Fibroblast of gingiva (primary cell): ENCODE measurements at regions not wholly inside any gene's neighbourhood (a gene's known extent, or its start where the extent isn't known, plus 50 kb on each side); places are given as distances from the start of the nearest gene placed in this dataset.
"Not testable (repeated sequence)": the region's sequence is repeated elsewhere in the genome, so short reads cannot be mapped to it uniquely, and the experiment has no call there.

Source experiments
- DNase-seq: peaks from one replicate; pipeline ENCODE4 v3.0.0-alpha.2; 2011; ENCODE audit warnings: low read depth

DNA sequence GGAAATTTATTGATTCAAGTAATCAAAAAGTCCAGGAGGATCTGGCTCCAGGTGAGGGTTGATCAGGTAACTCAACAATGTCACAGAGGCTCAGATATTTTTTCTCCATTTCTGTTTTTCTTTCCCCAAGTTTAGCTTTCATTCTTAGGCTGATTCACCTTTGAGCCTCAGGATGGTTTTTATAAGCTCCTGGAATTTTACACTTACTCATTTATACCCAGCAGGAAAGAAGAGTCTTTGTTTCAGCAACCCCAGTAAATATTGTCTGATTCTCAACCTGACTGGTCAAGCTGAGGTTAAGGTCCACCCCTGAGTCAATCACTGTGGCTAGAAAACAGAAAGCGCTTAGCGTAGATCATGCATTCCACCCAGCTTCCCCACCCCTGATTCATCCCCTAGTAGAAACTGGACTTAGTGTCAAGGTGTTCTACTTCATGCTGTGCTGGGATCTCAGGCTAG is 500.6 kb downstream of the KIF4B start:
- no peak for DNase-seq

DNA sequence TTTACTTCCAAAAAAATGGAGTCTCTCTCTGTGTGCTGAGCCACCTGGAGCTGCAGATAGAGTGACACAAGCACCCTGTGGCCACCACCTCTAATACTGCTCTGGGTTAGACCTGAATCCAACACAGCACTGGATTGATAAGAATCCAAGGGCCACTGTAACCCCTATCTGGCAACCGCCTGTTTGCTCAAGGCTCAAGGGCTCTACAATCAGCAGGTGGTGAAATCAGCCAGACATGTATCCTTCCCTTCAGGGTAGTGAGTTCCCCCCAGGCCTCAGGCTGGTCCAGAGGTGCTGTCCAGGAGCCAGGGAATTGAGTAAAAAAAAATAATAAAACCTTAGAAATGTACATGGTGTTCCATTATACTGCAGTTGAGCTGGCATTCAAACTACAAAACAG is 509.0 kb downstream of the KIF4B start:
- no peak for DNase-seq

DNA sequence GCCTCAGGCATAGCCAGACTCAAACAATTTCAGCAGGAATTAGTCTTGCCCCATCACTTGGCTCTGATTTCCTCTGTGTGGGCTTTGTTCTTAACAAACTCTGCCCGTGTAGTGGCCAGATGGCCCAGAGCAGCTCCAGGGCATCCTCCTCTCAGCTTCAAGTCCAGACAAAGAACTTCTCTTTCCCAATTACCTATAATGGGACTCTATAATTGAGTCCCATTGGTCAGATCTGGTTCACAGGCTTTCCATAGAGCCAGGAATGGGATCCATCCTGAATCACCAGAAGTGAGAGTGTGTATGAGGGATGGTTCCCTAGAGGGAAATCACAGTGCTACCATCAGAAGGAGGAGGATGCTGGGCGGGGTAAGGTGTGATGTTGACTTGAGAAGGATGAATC is 515.8 kb downstream of the KIF4B start:
- no peak for DNase-seq

DNA sequence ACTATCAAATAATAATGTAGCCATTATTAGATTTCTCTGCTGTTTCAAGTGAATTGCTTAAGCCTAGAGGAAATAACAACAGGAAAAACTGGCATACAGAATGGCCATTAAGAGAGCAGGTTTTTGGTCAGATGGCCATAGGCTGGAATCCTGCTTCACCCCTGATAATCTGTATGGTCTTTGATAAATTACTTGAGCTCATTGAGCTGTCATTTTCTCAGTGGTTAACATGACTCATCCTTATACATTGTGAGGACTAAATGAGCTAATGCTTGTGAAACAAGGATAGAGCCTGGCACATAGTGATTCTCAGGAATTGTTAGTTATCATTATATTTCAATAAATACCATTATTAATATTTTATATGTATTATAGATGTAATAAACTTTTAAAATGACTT is 516.5 kb downstream of the KIF4B start:
- DNase-seq, result no peak

DNA sequence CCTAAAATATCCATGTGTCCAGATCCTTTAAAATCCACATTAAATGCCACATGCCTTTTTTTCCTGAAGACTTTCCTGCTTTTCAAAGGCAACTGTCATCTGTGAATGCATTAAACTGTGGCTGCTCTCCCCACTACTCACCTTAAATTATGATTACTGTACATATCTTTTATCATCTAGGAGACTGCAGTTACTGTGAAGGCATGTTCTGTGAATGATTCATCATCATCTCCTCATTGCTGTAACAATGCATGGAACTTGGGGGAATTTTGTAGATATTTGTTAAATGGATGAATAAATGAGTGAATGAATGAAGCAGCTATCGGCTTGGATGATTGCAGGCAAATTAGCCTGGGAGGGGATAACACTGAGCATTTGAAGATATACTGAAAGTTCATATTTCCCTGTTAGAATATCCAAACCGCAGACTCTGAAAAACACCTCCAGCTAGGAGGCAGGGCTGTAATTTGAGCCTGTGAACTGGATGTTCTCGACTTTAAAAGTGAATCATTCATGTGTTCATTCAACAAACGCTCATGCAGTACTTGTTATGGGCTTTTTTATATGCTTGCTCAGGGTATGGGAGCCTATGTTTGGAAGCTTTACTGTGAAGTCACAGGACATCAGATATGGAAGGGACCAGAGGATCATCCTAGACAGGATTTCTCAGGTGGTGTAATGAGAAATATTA is 519.2 kb downstream of the KIF4B start:
- no peak for DNase-seq

DNA sequence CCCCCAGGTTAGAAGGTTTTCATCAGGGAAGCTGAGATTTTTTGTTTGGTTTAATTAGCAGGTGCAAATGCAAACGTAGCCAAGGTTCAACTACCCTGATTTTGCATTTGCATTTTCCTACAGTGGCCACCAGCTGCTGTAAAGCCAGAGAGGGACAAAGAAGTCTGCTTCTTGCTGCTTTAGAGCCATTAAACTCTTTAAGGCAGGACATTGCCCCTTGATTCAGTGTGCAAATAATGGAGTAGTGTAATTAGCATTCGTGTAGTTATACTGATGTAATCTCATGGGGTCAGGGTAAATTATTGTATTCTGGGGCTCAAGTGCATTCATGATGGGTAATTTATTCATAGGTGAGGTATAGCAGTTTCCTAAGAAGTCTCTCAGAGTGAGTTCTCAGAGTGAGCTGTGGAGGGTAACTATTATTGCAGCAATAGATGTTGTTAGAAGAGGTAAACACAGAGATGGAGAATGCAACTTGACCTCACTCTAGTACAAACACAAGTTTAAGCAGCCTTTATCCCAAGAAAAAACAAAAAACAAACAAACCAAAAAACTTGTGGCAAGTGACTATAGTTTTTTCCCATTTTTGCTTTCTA is 526.5 kb downstream of the KIF4B start:
- no peak for DNase-seq

DNA sequence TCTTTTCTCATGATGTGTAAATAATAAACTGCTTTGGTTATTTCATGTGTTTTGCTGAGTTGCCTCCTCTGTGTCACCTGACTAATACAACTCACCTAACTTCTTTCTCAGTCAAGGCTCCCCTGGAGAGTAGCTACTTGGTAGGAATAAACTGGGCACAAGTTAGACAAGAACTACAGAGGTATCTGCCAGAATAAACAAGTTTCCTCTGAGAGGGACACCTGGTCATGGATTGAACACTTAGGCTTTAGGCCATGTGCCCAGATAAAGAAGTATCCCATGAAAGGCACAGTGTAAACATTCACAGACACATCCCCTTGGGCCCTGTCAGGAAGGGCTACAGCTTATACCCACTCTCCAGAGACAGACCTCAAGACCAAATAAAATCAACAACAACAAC is 532.5 kb downstream of the KIF4B start:
- no peak for DNase-seq

DNA sequence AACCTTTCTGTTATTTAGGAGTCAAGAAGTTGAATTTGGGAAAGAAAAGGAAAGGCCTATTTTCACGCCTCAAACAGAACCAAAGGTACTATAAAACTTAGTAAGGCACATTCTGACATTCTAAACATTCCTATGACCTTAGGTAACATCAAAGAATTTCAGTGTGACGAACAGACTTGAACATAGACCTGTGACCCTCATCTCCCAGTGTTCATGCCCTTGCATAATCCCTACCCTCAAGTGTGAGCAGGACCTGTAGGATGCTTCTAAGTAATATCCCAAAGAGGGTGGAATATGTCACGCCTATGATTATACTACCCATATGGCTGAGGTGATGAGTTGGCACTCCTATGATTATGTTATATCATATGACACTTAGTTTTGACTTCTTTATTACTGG is 540.9 kb downstream of the KIF4B start:
- no peak for DNase-seq

DNA sequence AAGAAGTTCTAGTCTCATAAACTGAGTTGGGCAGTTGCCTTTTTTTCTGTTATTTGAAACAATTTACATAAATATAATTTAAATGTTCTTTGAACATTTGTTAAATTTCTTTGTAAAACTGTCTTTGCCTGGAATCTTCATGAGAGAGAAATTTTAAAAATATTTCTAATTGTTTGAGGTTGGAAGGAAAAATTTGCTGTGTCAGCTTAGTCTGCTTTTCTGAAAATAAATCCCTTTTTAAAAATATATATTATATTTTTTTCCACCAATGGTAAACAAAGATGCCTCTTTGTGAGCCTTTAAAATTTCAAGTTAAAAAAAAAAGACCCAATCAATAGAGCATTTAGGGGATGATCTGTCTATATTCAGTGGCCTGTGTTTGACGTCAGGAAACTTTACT is 542.7 kb downstream of the KIF4B start:
- no peak for DNase-seq

DNA sequence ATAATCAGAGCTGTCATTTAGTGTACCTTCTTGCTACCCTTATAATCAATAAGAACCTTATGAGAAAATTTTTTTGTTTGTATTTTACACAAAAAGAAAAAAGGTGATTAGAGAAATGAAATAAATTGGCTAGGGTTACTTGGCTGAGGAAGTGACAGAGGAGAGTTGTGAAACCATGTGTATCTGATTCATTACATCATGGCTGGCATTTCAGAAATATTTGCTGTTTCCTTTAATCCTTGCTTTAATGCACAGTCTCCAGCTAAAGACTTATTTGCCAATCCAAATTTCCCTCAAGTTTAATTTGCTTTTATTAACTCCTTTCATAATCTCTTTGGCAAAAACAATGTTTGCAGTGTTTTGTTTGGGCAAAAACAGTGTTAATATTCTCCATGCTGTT is 543.1 kb downstream of the KIF4B start:
- DNase-seq, result no peak

DNA sequence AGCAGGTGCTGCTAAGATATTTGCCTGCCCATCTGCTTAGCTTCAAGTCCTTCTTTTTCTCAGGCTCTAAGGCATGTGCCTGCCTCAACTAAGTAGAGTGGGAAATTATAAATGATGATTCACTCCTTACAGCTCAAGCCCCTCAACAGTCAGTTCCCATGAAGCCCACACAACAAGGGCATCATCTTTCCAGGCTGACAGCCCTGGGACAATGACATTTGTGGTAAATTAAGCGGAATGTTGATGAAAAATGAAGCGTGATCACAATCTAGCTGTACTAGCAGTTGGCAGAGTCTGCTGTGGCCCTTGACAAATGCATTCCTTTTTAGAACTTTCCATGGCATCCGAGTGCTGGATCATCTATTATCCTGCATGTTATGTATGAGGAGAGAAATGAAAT is 548.6 kb downstream of the KIF4B start:
- DNase-seq, result no peak

DNA sequence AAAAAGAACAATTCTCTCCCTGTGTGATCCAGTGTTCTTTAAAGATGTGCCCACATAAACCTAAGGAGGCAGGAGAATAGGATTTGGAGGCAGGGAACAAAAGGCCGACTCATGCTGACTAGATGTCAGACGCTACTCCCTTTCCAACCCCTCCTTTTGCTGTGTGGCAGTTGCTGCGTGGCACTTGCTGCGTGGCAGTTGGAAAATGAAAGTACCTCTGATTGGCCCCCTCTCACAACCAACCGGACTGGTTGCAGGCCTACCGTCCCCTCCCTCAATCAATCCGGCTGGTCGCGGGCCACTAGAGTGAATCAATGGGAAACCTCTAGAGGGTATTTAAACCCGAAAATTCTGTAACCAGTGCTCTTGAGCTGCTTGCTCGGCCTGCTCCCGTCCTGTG is 551.0 kb downstream of the KIF4B start:
- no peak for DNase-seq

DNA sequence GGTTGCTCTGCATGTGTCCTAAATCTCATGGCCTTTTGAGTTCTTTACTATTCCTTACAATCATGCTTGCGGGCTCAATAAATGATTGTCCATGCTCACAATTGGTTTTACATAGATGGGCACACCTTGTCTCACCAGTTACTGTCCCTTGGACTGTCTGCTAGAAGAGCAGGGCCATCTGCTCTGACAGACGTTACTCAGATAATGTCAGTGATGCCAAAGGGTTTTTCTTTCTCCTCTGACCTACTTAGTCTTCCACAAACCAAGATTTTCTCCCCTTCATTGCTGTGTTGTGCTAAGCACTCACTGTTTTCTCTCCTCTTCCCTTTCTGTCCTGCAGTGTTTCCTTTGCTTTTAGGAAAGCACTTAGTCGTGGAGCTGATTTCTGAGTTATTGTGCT is 562.3 kb downstream of the KIF4B start:
- no peak for DNase-seq

DNA sequence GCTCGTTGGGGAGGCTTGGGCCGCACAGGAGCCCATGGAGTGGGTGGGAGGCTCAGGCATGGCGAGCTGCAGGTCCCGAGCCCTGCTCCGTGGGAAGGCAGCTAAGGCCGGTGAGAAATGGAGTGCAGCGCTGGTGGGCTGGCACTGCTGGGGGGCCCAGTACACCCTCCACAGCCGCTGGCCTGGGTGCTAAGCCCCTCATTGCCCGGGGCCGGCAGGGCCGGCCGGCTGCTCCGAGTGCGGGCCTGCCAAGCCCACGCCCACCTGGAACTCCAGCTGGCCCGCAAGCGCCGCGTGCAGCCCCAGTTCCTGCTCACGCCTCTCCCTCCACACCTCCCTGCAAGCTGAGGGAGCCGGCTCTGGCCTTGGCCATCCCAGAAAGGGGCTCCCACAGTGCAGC is 573.3 kb downstream of the KIF4B start:
- not testable (repeated sequence) for DNase-seq

DNA sequence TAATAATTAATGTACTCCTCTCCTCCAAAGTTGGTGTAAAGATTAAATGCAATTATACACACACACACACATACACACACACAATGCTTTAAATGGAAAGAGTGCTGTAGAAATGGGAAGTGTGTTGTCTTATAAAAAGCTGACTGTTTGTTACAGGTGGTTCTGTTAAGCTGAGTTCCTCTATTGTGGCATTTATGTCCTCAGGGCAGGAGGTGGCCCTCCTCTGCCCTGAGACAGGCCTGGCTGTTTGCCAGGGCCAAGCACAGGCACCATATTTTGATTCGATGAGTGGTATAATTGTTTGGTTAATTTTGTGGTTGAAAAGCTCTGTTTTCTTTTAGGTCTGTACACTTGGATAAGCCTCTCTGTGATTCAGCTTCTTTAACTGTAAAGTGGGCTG is 573.9 kb downstream of the KIF4B start:
- DNase-seq, result no peak

DNA sequence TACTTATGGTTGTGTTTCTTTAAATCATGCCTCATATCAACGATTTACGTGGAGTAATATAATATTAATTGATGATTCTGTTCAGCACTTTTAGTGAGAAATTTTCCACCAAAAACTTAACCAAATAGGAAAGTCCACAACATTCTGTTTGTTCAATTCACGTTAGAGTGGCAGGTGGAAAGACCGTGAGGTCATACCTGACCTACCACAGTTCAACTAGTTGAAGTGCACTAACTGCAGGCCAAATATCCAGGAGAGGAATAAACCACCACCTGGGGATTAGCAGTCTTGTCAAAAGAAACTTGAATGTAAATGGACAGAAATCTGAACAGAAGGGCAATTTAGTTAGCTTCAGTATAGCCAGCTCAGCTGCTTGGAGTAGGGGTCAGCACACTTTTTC is 577.7 kb downstream of the KIF4B start:
- no peak for DNase-seq

DNA sequence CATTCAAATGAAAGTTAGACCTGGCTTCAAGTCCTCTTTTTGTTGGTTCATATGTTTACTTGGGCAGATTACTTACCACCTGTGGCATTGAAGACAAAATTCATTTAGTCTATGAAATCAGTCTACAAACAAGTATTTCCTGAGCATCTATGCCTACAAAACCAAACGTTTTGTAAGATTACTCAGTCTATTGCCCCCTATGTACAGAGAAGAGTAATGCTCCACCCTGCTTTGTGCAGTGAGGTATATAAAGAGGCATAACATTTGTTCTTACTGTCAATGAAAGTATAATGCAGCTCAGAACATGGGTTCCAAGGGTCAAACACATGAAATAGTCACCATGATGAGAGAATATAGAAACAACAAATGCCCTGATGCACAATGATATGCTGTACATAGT is 580.7 kb downstream of the KIF4B start:
- no peak for DNase-seq

DNA sequence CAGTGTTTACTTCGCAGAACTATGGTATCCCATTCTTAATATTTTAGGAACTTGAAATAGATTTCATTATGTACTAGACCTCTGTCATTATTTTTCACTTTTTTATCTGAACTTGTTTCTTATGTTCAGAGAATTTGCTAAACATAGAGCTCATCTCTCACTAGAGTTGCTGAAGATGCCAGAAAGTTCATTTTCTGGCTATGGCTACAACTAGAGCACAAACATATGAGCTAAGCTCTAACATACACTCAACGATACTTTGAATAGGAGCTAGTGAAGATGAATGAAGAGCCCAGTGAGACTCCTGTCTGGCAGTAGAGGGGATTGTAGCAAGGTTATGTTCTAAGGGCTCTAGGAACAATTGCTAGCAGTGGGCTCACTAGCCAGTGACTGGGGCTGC is 582.2 kb downstream of the KIF4B start:
- no peak for DNase-seq

DNA sequence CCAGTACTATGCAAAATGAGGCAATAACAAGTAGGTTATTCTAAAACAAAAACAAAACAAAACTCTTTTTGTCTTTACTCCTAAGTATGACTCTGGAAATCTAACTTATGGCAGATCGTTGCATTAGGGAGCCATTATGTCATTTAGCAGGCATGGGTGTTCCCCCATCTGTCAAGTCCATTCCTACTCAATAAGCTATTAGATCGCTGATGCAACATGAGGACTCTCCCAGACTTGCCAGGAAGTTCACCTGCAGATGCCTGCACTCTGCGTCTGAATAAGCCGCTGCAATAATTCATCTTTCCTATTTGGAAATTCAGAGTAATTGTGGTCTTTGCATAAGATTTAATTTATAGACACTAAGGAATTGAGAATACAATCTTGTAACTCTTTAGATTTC is 585.0 kb downstream of the KIF4B start:
- DNase-seq, result no peak

DNA sequence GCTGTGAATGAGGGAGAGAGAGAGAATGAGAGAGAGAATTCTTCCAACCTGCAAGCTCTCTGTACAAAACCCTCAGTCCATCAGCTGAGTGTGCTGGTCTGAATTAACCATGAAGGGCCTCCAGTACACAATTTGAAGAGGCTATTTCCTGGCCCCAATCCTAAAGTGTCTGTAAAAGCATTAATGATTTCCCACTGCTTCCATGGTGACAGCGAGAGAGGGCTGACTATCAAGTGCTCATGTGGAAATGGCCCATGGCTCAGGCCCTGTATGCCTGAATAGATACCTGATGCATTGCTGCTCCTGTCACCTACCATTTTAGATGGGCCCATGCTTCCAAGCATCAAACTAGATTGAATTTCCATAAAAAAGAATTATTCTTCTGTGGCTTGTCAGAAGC is 592.4 kb downstream of the KIF4B start:
- no peak for DNase-seq

DNA sequence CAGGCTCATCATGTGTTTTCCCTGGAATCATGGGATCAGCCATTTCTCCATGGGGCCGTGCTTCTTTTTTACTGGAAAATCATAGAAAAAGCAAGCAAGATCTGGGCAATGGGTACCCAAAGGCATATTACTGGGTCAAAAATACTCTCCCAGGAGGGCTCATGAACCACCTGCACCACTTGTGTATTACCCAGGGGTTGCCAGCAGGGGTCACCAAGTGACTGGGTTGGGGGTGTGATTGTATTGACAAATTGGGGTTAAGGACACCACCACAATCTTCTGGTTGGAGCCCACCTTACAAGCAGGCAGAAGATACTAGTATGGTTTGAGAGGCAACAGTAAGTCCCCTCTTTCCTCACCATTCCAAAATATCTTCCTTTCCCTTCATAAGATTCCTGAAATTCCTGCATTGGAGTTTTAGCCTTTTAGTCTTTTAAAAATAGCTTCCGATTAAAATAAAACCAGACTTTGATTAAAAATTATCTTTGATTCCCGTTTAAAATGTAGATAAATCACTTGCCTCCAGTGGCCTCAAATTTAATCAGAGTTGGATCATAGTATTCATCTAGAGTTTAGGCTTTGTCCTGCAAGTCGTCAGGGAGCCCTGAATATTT is 603.3 kb downstream of the KIF4B start:
- DNase-seq, result no peak

DNA sequence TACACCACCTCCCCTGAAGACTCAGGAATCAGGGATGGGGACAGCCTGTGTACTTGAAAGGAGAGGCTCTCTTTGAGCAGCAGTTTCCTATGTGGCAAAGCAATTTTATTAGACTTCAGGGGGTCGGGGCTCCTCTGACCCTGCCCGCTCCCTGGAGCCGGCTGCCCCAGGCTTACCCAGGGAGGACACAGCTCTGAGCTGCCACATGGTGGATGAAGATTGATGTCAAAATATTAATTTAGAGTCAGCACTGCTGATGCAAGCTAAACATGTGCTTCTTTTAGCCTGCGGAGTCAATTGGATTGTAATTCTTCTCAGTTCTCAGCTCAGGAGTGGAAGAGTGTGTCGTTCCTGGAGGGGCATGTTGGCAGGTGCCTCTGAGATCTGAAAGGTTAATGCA is 606.1 kb downstream of the KIF4B start:
- no peak for DNase-seq

DNA sequence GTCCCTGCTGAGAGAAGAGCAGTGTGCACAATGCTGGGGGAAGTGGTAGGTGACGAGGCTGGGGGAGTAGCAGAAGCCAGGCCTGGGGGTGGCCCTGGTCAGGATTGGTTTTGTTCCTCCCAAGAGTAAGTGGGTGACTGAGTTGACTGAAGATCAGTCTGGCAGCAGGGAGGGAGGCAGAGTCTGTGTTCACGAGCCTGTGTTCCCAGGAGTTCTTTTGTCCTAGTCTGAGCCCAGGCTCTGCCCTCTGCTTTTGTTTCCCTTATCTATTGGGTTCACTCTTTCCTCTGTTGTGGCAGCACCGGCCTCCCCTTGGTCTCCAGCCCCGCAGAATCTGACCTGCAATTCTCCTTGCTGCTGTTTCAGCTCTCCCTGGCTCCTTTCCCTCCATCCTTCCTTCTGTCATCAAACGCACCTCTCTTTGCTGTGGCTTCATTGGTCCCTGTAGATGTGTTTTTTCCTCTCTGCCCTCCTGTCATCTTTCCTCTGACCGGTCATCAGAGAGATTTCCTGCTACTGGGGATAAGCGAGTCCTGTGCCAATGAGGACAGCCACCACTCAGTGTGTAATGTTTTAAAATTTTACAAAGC is 607.4 kb downstream of the KIF4B start:
- no peak for DNase-seq
